Activated T-cell treated with anti-CD3 and anti-CD28 coated beads for 24 hours (primary cell): ENCODE measurements at regions not wholly inside any gene's neighbourhood (a gene's known extent, or its start where the extent isn't known, plus 50 kb on each side); places are given as distances from the start of the nearest gene placed in this dataset.
"Not testable (repeated sequence)": the region's sequence is repeated elsewhere in the genome, so short reads cannot be mapped to it uniquely, and the experiment has no call there.

Experiments
- DNase-seq: peaks from one replicate; pipeline ENCODE4 v3.0.0-alpha.2; 2020; ENCODE audit warnings: low read depth

GRCh38 chr14:86203843-86204242 is 673.9 kb downstream of the FLRT2 start:
- DNase-seq: no peak

GRCh38 chr14:86196471-86196870 is 666.5 kb downstream of the FLRT2 start:
- no peak for DNase-seq

GRCh38 chr14:86193756-86194155 is 663.8 kb downstream of the FLRT2 start:
- no peak for DNase-seq

- no peak for DNase-seq
Measured at GRCh38 chr14:86179980-86180379, 650.0 kb downstream of the FLRT2 start.

- DNase-seq: no peak
Measured at GRCh38 chr14:86168371-86168770, 638.4 kb downstream of the FLRT2 start.

DNA sequence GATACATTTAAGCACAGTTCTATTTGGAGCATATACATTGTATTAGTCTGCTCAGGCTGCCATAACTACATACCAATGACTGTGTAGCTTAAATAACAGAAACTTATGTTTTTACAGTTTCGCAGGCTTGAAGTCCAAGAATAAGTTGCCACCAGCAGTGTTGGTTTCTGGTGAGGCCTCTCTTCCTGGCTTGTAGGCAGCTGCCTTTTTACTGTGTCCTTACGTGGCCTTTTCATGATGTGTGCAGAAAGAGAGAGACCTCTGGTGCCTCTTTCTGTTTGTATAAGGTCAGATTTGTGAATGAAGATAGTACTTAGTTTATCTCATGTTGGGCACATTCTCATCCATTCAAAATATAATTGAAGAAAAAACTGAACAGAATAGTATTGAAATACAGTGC is 636.6 kb downstream of the FLRT2 start:
- no peak for DNase-seq

DNA sequence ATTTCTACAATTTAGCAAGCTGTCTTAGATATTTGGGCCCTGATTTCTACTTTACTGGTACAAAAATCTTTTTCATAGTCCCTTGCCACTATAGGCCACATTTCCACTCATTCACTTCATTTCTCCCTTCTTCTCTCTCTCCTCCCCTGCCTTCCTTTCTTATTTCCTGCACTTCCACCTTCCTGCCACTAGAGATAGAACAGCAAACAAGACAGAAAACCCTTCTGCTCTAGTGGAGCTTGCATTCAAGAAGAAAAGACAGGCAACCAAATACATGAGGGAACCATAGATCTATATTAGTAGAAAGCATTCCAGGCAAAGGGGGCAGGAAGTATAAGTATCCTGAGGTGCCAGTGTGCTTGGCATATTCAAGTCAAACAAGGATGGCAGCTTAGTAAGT is 623.5 kb downstream of the FLRT2 start:
- no peak for DNase-seq

- no peak for DNase-seq
Measured at GRCh38 chr14:86143248-86143647, 613.3 kb downstream of the FLRT2 start.

GRCh38 chr14:86141966-86142365 is 612.0 kb downstream of the FLRT2 start:
- DNase-seq: no peak

- no peak for DNase-seq
Measured at GRCh38 chr14:86129426-86129825, 599.5 kb downstream of the FLRT2 start.

DNA sequence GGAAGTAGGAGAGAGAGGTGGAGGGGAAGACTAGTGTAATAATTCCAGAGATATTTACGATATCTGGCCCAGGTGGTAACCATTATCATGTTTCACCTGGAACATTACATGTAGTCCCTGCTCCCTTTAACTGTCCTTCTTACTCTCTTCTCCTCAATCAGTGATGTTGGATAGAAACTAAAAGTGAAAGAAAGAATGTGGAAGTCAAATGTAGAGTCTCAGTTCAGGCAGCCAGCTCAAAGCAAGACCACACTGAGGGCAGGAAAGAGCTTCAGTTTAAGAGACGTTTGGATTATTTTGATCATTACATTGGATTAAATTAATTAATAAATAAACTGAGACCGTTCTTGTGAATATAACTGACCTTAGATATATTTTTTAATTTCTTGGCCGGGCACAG is 594.4 kb downstream of the FLRT2 start:
- no peak for DNase-seq

GRCh38 chr14:86115972-86116371 is 586.0 kb downstream of the FLRT2 start:
- DNase-seq: no peak

DNA sequence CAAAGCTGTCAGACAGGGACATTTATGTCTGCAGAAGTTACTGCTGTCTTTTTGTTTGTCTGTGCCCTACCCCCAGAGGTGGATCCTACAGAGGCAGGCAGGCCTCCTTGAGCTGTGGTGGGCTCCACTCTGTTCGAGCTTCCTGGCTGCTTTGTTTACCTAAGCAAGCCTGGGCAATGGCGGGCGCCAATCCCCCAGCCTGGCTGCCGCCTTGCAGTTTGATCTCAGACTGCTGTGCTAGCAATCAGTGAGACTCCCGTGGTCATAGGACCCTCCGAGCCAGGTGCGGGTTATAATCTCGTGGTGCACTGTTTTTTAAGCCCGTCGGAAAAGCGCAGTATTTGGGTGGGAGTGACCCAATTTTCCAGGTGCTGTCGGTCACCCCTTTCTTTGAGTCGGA is 580.9 kb downstream of the FLRT2 start:
- DNase-seq: not testable (repeated sequence)

DNA sequence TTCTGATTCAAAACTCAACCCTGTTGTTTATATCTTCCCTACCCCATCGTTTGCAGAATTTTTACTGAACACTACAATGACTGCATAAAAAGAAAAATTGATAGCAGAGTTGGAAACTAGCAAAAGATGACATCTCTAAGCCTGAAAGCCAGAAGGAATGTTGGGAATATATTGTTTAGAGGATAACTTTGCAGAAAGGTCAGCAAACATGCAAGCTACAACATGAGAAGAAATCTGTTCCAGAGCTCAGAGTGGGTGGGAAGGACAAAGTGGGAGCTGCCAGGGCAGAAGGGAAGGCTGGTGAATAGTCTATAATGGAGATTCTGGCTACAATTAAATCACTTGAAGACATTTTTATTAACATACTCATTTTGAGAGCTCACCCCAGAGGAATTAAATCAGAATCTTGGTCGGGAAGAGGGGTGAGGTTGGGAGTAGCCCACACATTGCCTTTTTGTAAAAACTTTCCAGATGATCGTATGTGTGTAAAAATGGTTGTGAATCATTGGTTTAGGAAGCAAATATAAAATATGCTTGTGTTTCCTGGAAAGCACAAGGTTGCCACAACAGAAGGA is 574.8 kb downstream of the FLRT2 start:
- DNase-seq: no peak

- DNase-seq: no peak
Measured at GRCh38 chr14:86094512-86094911, 564.6 kb downstream of the FLRT2 start.

DNA sequence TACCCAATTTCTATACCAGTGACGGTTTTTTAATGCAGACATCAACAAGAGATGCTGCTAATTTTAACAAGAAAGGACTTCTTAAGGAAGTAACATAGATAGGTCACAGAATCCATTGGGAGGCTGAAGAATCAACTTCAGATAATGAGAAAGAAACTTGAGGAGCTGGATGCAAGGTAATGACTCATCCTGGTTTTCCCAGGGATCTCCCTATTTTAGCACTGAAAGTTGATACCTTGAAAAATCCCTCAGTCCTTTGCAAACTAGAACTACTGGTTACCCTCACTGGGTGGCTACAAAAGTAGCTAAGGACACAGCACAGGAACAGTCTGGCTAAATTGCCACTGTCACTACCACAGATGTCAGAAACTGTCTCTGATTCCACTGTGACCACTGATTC is 561.9 kb downstream of the FLRT2 start:
- DNase-seq: no peak

DNA sequence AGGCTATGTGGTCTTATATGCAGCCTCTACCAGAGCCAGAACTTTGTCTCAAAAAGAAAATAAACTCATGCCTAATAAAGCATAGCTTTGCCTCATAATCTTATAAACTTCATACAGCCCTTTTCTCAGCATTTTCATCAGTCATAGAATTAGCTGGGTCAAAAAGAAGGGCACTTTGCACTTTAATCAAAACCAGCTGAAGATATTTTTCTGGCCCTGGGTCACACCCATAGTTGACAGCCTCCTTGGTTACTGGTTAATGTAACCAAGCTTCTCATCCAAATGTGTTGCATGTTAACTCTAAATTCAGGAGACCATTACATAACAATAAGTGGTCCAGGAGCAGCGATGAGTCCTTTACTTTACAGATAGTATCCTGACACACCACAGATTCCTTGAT is 558.2 kb downstream of the FLRT2 start:
- DNase-seq: no peak

DNA sequence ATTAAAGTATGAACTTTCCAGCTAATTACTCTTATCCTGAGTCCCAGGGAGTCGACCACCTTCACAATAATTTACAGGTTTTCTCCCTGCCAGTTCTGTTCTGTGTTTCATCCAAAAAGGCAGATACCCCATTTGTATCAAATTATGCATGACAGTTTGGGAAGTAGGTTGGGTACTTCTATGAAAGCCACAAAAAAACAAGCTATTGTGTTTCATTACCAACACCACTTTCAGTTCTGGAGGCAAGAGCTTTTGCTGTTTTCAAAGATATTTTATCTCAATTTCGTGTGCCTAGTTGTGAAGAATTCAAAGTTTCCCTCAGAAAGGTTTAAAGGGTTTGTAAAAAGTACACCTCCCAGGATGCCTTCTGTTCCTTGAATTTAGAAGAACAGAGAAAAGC is 557.4 kb downstream of the FLRT2 start:
- no peak for DNase-seq

GRCh38 chr14:86086962-86087361 is 557.0 kb downstream of the FLRT2 start:
- DNase-seq: no peak

- DNase-seq: no peak
Measured at GRCh38 chr14:86084097-86084496, 554.2 kb downstream of the FLRT2 start.

DNA sequence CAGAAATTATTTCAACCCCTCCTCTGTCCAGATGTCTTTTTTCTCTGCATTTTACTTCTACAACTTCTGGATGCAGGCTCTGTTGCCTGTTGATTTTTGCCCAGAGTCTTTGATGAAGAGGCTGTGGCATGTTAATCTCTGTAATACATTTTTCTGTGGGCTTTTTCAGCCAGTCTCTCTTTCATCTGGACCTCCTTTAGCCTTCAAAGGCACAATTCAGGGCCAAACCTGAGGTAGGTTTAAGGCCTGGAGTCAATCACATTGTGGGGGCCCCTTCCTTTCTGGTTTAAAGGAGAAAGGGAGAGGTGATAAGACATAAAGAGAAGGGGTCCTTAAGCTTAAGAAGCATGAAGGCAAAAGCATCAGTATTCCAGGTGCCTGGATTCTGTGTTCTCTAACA is 553.7 kb downstream of the FLRT2 start:
- DNase-seq: no peak

- no peak for DNase-seq
Measured at GRCh38 chr14:86072116-86072894, 542.4 kb downstream of the FLRT2 start.

GRCh38 chr14:86066651-86067050 is 536.7 kb downstream of the FLRT2 start:
- DNase-seq: no peak

GRCh38 chr14:86065407-86065806 is 535.5 kb downstream of the FLRT2 start:
- DNase-seq: no peak
